ENCODE measurements at regions not wholly inside any gene's neighbourhood (a gene's known extent, or its start where the extent isn't known, plus 50 kb on each side); places are given as distances from the start of the nearest gene placed in this dataset.

- H3K4me3 ChIP-seq (ENCODE audit: low read depth, low read length), result no peak overlapping the region
- TF ChIP-seq CTCF (IDR thresholded peaks at IDR 0.05; ENCODE audit: low read depth, low read length), result no peak
Measured at GRCh38 chr18:78899241-78899640, 80.4 kb upstream of the SALL3 start.

GRCh38 chr18:78900938-78901909 lies 78.4 kb upstream of the SALL3 start:
- no peak overlapping the region for H3K4me3 ChIP-seq (ENCODE audit: low read depth, low read length)
- TF ChIP-seq CTCF (IDR thresholded peaks at IDR 0.05; ENCODE audit: low read depth, low read length), result no peak

- no peak for TF ChIP-seq CTCF (IDR thresholded peaks at IDR 0.05; ENCODE audit: low read depth, low read length)
- H3K4me3 ChIP-seq (ENCODE audit: low read depth, low read length), result no peak overlapping the region
Measured at GRCh38 chr18:78901923-78902794, 77.5 kb upstream of the SALL3 start.

GRCh38 chr18:78902795-78903435 lies 76.7 kb upstream of the SALL3 start:
- TF ChIP-seq CTCF (IDR thresholded peaks at IDR 0.05; ENCODE audit: low read depth, low read length), result no peak
- no peak overlapping the region for H3K4me3 ChIP-seq (ENCODE audit: low read depth, low read length)

- no peak for TF ChIP-seq CTCF (IDR thresholded peaks at IDR 0.05; ENCODE audit: low read depth, low read length)
- no peak overlapping the region for H3K4me3 ChIP-seq (ENCODE audit: low read depth, low read length)
Measured at GRCh38 chr18:78903436-78904178, 76.0 kb upstream of the SALL3 start.

- TF ChIP-seq CTCF (IDR thresholded peaks at IDR 0.05; ENCODE audit: low read depth, low read length), result no peak
- no peak overlapping the region for H3K4me3 ChIP-seq (ENCODE audit: low read depth, low read length)
Measured at GRCh38 chr18:78904179-78904531, 75.5 kb upstream of the SALL3 start.
